Heart left ventricle (tissue), 16 donors: ENCODE measurements at regions not wholly inside any gene's neighbourhood (a gene's known extent, or its start where the extent isn't known, plus 50 kb on each side); places are given as distances from the start of the nearest gene placed in this dataset.

Experiments used
- ATAC-seq, 4 donors: fragments of 200-7000 bp; cut with Tn5 transposase; one replicate each; pipeline ENCODE4 v1.9.1; 2020 to 2022; ENCODE audit warnings: moderate library complexity in 4 of 4, mild to moderate bottlenecking in 3 of 4, moderate number of reproducible peaks in 1 of 4
- DNase-seq, 5 donors: peaks; one replicate each; pipeline ENCODE4 v3.0.0-alpha.2; 2020
- H3K27ac ChIP-seq, 12 donors: fragments of 200-600 bp; sonication (generic) in 4 of 12; one replicate each; pipeline versions ENCODE4 v1.5.0 to v1.8.0; 2016 to 2022; ENCODE audit warnings: mild to moderate bottlenecking in 2 of 12
- H3K27me3 ChIP-seq, 9 donors: fragments of 200-600 bp; sonication (generic) in 2 of 9; one replicate each; pipeline versions ENCODE4 v1.5.1 to v1.8.0; 2016 to 2022; ENCODE audit warnings: mild to moderate bottlenecking in 3 of 9
- H3K36me3 ChIP-seq, 9 donors: fragments of 200-600 bp; sonication (generic) in 2 of 9; one replicate each; pipeline versions ENCODE4 v1.5.0 to v1.8.0; 2018 to 2022; ENCODE audit warnings: mild to moderate bottlenecking in 2 of 9
- H3K4me1 ChIP-seq, 12 donors: fragments of 200-600 bp; sonication (generic) in 4 of 12; one replicate each; pipeline versions ENCODE4 v1.5.0 to v1.8.0; 2016 to 2022; ENCODE audit warnings: mild to moderate bottlenecking in 3 of 12
- H3K4me3 ChIP-seq, 12 donors: fragments of 200-600 bp; sonication (generic) in 4 of 12; one replicate each; pipeline versions ENCODE4 v1.5.0 to v1.8.0; 2017 to 2022; ENCODE audit warnings: mild to moderate bottlenecking in 9 of 12, moderate library complexity in 4 of 12
- H3K9me3 ChIP-seq, 12 donors: fragments of 200-600 bp; sonication (generic) in 4 of 12; one replicate each; pipeline versions ENCODE4 v1.5.0 to v1.8.0; 2016 to 2022; ENCODE audit warnings: mild to moderate bottlenecking in 1 of 12
- POLR2A ChIP-seq, 2 donors: fragments of 450-650 bp; IDR thresholded peaks; one replicate each; pipeline ENCODE4 v1.6.1; 2017; ENCODE audit warnings: antibody characterized with exemption in 2 of 2, mild to moderate bottlenecking in 2 of 2, moderate library complexity in 2 of 2
- WGBS, 4 donors: extraction: QIAGEN DNeasy Blood & Tissue Kit in 2 of 4; methylation state at CpG; one replicate each; pipeline versions ENCODE4 v1.1.5 to v1.1.7; 2013 to 2018; 5-methylcytosine and 5-hydroxymethylcytosine counted together
- intact Hi-C, 10 donors: fragments of 100-400 bp; cut with DNase I; formaldehyde crosslinking; loops; one replicate each; pipeline versions ENCODE4 v1.11.1 to v1.14.2; 2022
- TF ChIP-seq, protein P1 (sequence below), 12 donors: fragments of 200-600 bp; sonication (generic) in 4 of 12; IDR thresholded peaks; one replicate each; pipeline versions ENCODE4 v1.5.0 to v1.8.0; 2018 to 2022; ENCODE audit warnings: antibody characterized with exemption in 12 of 12, mild to moderate bottlenecking in 5 of 12
- donor health status: ischemic (EF 13 %, LVEDD 7.1; RV severe dilation, severe dysfunction).
- donor health status: healthy with polysubstance abuse.
- donor health status: DM: no; HTN: yes; CAD: no.
- donor health status: DM: no; HTN: no; CAD: no.
- donor health status: ischemic (EF 25% LVEDD 6.9; RV normal size, moderate dysfunction).
- donor health status: ischemic (EF 25% LVEDD 5.7; RV mildly dilated, moderate dysfunction).
- donor health status: healthy.
- donor health status: DM: yes; HTN: yes; CAD: no.
- donor health status: ischemic (EF 35%, LVEDD 5.7; RV mildly dilated, moderate dysfunction).
- donor health status: nonischemic (EF 11% LVEDD 7.7; RV severe dilation, severe dysfunction).
- donor health status: DM: yes; HTN: yes; CAD: no.
- donor health status: PGD.
- donor health status: ischemic (EF 29% LVEDD 5.4; RV normal size, mild dysfunction).
- donor health status: nonischemic (EF 23%, LVEDD 6.1; RV moderate dilation, normal function).

DNA sequence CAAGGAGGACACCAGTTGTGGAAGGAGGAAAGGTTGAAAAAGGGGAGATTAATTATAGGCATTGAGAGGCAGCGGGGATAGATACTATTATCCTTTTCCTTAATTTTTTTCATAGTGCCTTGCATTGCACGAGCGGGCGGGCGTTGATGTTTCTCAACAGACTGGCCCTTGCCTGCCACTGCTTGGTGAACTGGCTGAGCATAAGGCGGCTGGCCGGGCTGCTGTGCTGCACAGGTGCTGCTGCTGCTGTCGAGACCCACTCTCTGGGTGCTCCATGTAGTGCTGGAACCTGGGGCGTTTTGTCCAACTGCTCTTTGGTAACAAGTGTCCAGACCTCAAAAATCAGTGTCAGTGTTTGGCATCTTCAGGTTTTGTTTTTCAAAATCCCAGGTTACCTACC, 83.3 kb upstream of the PAQR3 start:
- no peak for DNase-seq
- peaks cover 0 to 3% (median 0%) of the 10 kb centered on the region in 12 donors for H3K9me3 ChIP-seq
- WGBS, 4 donors: 80 to 91% (median 88%) methylated on average over 9 of the region's 9 CpGs

DNA sequence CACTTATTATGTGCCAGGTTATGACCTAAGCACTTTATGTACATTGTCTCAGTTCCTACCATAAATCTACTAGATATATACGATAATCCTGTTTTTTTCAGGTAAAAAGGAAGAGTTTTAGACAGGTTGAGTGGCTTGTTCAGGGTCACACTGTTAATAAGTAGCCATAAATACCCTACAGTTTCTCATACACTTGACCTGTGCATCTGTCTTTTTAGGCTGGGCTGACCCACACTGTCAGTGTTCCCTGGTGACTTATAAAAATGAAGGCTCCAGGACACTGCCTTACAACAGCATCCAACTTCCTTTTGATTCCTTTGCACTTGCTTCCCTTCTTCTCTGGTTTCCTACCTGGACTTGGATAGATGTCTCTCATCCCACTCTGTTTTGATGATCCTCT, 78.2 kb upstream of the PAQR3 start:
- no peak for ATAC-seq
- TF ChIP-seq, protein P1, sequence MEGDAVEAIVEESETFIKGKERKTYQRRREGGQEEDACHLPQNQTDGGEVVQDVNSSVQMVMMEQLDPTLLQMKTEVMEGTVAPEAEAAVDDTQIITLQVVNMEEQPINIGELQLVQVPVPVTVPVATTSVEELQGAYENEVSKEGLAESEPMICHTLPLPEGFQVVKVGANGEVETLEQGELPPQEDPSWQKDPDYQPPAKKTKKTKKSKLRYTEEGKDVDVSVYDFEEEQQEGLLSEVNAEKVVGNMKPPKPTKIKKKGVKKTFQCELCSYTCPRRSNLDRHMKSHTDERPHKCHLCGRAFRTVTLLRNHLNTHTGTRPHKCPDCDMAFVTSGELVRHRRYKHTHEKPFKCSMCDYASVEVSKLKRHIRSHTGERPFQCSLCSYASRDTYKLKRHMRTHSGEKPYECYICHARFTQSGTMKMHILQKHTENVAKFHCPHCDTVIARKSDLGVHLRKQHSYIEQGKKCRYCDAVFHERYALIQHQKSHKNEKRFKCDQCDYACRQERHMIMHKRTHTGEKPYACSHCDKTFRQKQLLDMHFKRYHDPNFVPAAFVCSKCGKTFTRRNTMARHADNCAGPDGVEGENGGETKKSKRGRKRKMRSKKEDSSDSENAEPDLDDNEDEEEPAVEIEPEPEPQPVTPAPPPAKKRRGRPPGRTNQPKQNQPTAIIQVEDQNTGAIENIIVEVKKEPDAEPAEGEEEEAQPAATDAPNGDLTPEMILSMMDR (IDR thresholded peaks at IDR 0.05): no peak
- no peak for TF ChIP-seq POLR2A (IDR thresholded peaks at IDR 0.05)
- intact Hi-C loops: no loop called here

More for the DNA sequence above, 83.3 kb upstream of the PAQR3 start:
- ATAC-seq: no peak
- Histone ChIP-seq H3K36me3 (no peaks in the 10 kb centered on the region), H3K4me3 (no peak overlapping the region), H3K27me3 (no peaks in the 10 kb centered on the region), H3K27ac (no peak overlapping the region), H3K4me1 (no peaks in the 10 kb centered on the region)
- TF ChIP-seq POLR2A (IDR thresholded peaks at IDR 0.05): no peak
- TF ChIP-seq, protein P1 (IDR thresholded peaks at IDR 0.05): no peak
- intact Hi-C loops: no loop called here

DNA sequence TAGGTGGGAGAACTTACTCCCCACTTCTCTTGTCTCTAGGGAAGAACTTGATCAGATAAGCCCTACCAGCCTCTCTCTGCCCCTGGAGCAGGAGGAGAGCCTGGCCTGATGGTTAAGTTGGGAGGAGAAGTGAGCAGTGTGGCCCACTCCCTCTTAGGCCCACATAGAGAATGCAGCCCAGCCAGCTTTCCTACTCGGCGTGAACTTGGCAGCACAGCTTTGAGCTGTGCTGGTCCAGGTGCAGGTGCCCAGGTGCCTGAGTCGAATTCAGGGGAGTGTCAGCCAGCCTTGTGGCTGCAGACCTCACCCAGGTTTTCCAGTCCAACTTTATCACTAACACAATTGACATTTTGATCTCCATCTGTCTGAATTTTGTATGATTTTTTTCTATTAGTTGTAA, 77.6 kb upstream of the PAQR3 start:
- Histone ChIP-seq H3K36me3 (no peaks in the 10 kb centered on the region), H3K9me3 (peaks cover 0 to 5% (median 0%) of the 10 kb centered on the region in 12 donors), H3K4me1 (peaks cover 0 to 8% (median 0%) of the 10 kb centered on the region in 12 donors), H3K27me3 (no peaks in the 10 kb centered on the region), H3K4me3 (no peak overlapping the region), H3K27ac (no peak overlapping the region)
- intact Hi-C loops: no loop called here
- no peak for ATAC-seq
- 76 to 88% (median 79%) methylated on average over 3 of the region's 3 CpGs for WGBS, 4 donors
- DNase-seq: no peak
- no peak for TF ChIP-seq POLR2A (IDR thresholded peaks at IDR 0.05)
- TF ChIP-seq, protein P1 (IDR thresholded peaks at IDR 0.05): no peak

More for the DNA sequence above, 78.2 kb upstream of the PAQR3 start:
- DNase-seq: no peak
- no peak overlapping the region for H3K4me3 ChIP-seq
- WGBS, 4 donors: 79 to 94% (median 85%) methylated on average over 1 of the region's 1 CpG
- no peaks in the 10 kb centered on the region for H3K36me3 ChIP-seq
- H3K27me3 ChIP-seq: no peaks in the 10 kb centered on the region
- H3K9me3 ChIP-seq: peaks cover 0 to 3% (median 0%) of the 10 kb centered on the region in 12 donors
- H3K27ac ChIP-seq: no peak overlapping the region
- H3K4me1 ChIP-seq: peaks cover 0 to 8% (median 0%) of the 10 kb centered on the region in 12 donors

DNA sequence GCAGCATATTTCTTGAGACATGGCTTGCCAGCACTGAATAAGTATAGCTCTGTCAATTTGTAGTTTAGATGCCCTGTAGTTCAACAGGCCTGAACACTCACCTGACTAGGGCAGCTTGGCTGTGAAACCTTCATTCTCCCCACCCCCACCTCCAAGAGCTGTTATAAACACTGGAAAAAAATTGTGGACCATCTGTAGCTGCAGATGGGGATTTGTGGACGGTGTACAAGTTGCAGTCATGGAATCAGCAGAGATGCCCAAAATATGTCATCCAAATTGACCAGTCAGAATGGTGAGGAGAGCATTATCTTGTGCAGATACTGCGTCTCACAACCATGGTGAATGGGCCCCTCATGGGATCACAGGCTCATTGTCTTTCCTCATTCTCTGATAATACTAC, 76.2 kb upstream of the PAQR3 start:
- TF ChIP-seq, protein P1 (IDR thresholded peaks at IDR 0.05): no peak
- TF ChIP-seq POLR2A (IDR thresholded peaks at IDR 0.05): no peak
- no peak for ATAC-seq
- intact Hi-C loops: no loop called here

More for the DNA sequence above, 76.2 kb upstream of the PAQR3 start:
- H3K36me3 ChIP-seq: no peaks in the 10 kb centered on the region
- H3K27ac ChIP-seq: no peak overlapping the region
- H3K27me3 ChIP-seq: no peaks in the 10 kb centered on the region
- WGBS, 4 donors: 53 to 63% (median 58%) methylated on average over 2 of the region's 2 CpGs
- no peak for DNase-seq
- H3K4me1 ChIP-seq: peaks cover 0 to 8% (median 0%) of the 10 kb centered on the region in 12 donors
- H3K9me3 ChIP-seq: peaks cover 0 to 5% (median 0%) of the 10 kb centered on the region in 12 donors
- H3K4me3 ChIP-seq: no peak overlapping the region
